Muscle of back (tissue), 3 donors: ENCODE measurements at regions not wholly inside any gene's neighbourhood (a gene's known extent, or its start where the extent isn't known, plus 50 kb on each side); places are given as distances from the start of the nearest gene placed in this dataset.
"Not testable (repeated sequence)": the region's sequence is repeated elsewhere in the genome, so short reads cannot be mapped to it uniquely, and the experiment has no call there.

ENCODE experiments used
- DNase-seq, 3 donors: peaks; one replicate each; pipeline versions ENCODE4 v3.0.0 to v3.0.0-alpha.2; 2013

- DNase-seq, result no peak
Measured at GRCh38 chr6:85085875-85086274, 321.5 kb upstream of the TBX18 start.

- DNase-seq, result no peak
Measured at GRCh38 chr6:85081102-85081501, 316.7 kb upstream of the TBX18 start.

- DNase-seq, result no peak
Measured at GRCh38 chr6:85079761-85080160, 315.4 kb upstream of the TBX18 start.

DNA sequence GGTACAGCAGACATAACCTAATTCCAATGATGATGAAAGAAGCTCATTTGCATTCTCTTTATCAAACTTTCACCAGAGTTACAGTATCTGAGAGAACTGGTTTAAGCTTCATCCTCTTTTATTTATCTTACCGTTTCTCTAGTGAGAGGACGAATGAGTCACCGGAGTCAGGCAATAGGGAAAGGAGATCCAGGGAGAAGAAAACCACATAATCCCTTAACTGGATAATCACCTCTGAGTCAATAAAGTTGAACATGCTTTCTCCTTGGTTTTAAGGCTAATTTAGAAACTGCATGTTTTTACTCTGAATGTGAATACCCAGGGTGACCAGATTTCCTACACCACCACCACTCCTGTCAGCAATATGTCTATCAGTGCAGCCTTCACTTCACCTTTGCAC, 313.7 kb upstream of the TBX18 start:
- peak in 1 of 3 donors; percentile 92 for DNase-seq

DNA sequence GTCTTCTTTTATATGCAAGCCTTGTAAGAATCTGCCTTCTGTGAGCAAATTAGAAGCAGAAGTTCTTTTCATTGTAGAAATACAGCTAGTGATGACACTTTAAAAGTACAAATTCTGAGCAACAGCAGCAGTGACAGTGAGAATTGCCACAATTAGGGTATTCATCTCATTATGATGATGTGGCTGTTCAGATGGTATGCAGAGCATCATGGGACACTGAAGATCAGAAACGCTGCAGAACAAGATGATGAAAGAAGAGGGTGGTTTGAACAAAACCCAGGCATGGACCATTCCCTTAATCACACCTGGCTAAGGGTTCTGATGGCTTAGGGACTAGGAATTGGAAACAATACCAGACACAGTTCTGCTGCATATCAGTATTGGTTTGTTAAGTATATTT, 312.7 kb upstream of the TBX18 start:
- peak in 1 of 3 donors; percentile 26 for DNase-seq

- not testable (repeated sequence) for DNase-seq
Measured at GRCh38 chr6:85071845-85072244, 307.4 kb upstream of the TBX18 start.

DNA sequence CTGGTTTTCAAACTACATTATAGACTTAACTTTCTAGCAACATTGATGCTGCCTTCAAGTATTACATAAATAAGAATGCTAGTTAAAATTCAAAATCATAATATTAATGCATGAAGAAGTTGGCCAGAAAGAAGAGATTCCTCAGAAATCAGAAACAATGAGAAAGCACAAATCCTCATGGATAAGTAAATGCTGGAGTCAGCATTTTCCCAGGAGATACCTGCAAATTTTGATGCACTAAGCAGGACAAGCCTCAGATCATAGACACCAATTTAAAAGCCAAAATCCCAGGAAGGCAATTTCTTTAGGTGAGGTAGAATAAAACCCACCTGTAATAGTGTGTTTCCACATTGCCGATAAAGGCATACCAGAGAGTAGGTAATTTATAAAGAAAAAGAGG, 305.2 kb upstream of the TBX18 start:
- DNase-seq, result no peak

GRCh38 chr6:85068221-85068620, 303.8 kb upstream of the TBX18 start:
- DNase-seq, result no peak

DNA sequence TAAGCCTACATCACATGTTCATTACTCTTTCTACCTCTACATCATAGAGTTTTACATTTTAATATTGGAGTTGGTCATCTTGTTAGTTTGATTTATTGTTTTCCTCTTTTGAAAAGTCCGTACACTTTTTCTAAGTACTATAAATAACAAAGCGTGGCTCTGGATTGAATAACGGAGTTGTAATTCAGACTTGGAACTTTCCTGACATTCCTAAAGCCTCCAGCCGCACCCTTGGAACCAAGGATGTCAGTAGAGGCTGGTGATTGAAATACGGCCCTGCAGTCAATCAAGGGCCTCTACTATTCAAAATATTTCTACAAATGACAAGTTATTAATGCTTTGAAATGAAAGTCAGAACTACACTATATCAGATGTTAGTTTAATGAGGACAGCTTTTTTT, 301.9 kb upstream of the TBX18 start:
- DNase-seq, result peak in 1 of 3 donors; percentile 31

GRCh38 chr6:85065831-85066230, 301.4 kb upstream of the TBX18 start:
- DNase-seq, result peak in 1 of 3 donors; percentile 43

- no peak for DNase-seq
Measured at GRCh38 chr6:85063611-85064010, 299.2 kb upstream of the TBX18 start.

DNA sequence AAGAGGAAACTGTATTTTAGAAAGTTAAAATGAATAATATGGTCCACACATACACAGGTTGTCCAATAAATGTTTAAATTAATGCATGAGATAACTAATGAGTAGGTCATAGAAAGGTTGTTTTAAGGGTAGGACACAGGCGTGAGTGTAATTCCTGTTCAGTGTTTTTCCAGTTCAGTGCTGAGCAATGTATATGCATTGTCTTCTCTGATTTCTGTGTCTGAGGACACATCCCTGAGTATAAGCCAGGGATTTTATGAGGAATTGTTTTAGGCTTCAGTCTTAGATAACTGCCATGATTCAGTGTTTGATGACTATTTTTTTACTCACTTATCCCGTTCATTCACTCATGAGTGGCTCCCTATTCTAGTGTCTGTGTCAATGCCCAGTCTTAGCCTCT, 298.5 kb upstream of the TBX18 start:
- no peak for DNase-seq

GRCh38 chr6:85058806-85059205, 294.4 kb upstream of the TBX18 start:
- DNase-seq, result no peak

GRCh38 chr6:85050149-85050548, 285.8 kb upstream of the TBX18 start:
- no peak for DNase-seq

- DNase-seq, result no peak
Measured at GRCh38 chr6:85049282-85049681, 284.9 kb upstream of the TBX18 start.

GRCh38 chr6:85047818-85048217, 283.4 kb upstream of the TBX18 start:
- DNase-seq, result no peak

DNA sequence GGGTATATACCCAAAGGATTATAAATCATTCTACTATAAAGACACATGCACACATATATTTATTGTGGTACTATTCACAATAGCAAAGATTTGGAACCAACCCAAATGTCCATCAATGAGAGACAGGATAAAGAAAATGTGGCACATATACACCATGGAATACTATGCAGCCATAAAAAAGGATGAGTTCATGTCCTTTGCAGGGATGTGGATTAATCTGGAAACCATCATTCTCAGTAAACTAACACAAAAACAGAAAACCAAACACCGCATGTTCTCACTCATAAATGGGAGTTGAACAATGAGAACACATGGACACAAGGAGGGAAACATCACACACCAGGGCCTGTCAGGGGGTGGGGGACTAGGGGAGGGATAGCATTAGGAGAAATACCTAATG, 281.4 kb upstream of the TBX18 start:
- not testable (repeated sequence) for DNase-seq

- DNase-seq, result peak in 1 of 3 donors; percentile 30
Measured at GRCh38 chr6:85044361-85044760, 280.0 kb upstream of the TBX18 start.

GRCh38 chr6:85041376-85041775, 277.0 kb upstream of the TBX18 start:
- DNase-seq, result no peak

GRCh38 chr6:85037221-85037620, 272.8 kb upstream of the TBX18 start:
- DNase-seq, result no peak

GRCh38 chr6:85035766-85036165, 271.4 kb upstream of the TBX18 start:
- no peak for DNase-seq

- no peak for DNase-seq
Measured at GRCh38 chr6:85033547-85033946, 269.1 kb upstream of the TBX18 start.

DNA sequence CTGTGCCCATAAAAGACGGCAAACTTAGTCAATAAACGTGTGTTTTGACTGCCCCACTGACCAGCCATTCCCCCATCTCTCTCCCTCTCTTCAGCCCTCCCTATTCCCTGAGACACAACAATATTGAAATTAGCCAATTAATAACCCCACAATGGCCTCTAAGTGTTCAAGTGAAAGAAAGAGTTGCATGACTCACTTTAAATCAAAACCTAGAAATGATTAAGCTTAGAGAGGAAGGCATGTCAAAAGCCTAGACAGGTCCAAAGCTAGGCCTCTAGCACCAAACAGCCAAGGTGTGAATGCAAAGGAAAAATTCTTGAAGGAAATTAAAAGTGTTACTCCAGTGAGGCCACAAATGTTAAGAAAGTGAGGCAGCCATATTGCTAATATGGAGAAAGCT, 261.6 kb upstream of the TBX18 start:
- DNase-seq, result no peak

GRCh38 chr6:85023721-85024120, 259.3 kb upstream of the TBX18 start:
- DNase-seq, result no peak

DNA sequence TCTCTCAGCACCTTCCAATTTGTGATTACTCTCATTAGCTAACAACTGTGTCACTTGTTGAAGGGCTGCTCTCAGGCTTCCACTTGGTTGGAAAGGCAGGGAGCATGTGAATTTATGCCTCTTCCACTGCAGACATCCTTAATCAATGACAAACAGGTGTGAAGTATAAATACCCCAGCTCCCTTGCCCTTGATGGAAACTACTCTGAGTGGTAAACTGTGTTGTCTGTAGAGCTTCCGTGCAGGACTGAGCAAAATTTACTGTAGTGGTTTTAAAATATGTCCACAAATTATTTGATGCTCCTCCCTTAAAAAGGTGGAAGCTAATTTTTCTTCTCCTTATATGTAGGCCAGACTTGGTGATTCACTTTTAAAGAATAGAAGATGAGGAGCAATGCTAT, 253.0 kb upstream of the TBX18 start:
- no peak for DNase-seq
